Suppressor macrophage treated with lipopolysaccharide for 4 hours (primary cell): ENCODE measurements at regions not wholly inside any gene's neighbourhood (a gene's known extent, or its start where the extent isn't known, plus 50 kb on each side); places are given as distances from the start of the nearest gene placed in this dataset.

Experiments
- DNase-seq: peaks from one replicate; pipeline ENCODE4 v3.0.0-alpha.2; 2020

- DNase-seq, result peak; percentile 19
These were observed 74.6 kb upstream of the PARP11 start for GRCh38 chr12:3947781-3948180.

DNA sequence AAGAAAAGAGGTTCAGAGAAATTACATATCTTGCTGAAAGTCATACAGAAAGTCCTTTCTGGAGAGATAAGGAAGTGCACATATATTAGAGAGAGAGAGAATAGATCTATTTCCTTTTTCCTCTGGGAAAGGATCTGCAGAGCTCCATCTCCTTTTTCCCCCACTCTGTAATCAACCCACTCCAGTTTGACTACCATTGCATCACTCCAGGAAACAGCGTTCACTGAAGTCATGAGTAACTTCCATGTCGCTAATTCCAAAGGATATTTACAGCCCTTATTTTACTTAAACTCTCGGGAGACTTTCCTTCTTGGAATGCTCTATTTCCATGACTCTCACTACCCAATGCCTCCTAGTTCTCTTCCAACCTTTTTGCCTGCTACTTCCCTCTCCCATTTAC, 72.5 kb upstream of the PARP11 start:
- DNase-seq, result no peak

- no peak for DNase-seq
These were observed 71.4 kb upstream of the PARP11 start for GRCh38 chr12:3944620-3945019.

GRCh38 chr12:3938042-3938544, 64.9 kb upstream of the PARP11 start:
- no peak for DNase-seq

DNA sequence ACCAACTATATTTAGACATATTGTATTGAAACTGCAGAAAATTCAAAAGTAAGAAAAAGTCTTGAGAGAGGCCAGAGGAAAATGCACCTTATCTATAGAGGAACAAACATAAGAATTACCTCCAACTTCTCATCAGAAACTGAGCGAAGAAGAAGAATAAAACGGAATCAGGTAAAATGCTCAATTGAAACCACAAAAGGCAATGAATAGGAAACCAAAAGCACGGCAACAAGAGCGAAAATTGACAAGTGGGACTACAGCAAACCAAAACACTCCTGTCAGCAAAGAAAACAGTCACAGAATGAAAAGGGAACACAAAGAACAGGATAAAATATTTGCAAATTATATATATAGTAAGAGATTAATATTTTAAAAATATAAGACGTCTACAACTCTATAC, 61.9 kb upstream of the PARP11 start:
- DNase-seq, result no peak

DNA sequence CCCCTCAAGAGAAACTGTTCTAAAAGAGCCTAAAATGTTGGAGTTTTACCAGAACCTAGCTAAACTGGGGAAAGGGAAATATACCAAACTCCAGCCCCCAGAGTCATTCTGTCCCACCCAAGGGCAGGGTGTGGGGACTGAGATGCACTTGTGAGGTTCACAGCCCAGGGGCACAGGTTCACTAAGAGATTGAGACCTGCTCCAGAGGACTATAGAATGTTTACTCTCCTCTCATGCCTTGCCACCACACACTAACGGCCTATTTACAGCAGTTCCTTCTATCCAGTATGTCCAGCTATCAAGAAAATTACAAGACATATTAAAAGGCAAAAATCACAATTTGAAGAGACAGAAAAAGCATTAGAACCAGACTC, 60.6 kb upstream of the PARP11 start:
- no peak for DNase-seq

DNA sequence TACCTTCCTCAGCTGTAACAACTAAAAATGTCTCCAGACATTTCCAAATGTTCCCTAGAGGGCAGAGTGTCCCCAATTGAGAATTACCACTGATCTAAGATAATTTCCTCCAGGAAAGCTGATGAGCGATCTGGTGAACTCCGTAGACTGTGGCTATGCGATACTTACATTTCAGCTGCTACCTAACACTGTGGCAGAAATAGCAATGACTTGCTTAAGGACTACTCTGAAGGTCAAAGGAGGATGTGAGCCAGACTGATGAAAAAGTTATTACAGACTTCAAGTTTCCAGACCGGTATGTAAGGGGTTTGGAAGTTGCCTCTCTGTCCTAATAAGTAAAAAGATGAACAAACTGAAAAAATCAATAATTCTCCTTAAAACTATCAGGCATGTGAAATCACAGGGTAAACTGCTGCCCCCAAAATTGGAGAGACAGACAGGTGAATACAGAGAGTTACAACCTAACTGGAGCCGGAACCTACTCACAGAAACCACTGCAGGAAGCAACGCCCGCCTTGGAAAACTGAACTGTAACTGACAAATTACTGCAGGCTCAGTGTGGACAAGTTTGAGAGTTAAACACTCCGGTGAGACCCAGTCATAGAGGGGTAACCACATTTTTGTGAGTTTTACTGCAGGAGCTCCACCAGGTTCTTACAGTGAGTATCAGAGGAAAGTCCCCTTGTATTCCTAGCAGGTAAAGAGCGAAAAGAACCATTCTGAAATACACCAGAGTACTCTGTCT, 60.0 kb upstream of the PARP11 start:
- DNase-seq, result no peak

DNA sequence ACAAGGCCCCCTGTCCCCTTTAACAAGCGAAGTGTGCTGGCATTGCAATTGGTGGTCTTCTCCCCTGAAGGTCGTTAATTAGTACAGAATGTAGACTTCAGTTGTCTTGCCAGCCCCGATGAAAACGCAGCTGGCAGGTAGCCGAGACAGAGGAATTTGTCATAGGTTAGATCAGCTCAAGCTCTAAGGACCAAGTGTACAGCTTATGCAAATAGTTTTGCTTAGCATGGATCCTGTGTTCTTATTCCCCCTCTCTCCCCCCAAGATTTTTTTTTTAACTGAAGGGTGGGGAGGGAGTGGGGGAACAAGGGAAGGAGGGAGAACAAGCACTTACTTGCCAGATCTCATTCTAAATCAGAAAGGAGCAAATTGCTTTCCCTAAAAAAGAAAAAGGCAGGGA, 58.6 kb upstream of the PARP11 start:
- no peak for DNase-seq

DNA sequence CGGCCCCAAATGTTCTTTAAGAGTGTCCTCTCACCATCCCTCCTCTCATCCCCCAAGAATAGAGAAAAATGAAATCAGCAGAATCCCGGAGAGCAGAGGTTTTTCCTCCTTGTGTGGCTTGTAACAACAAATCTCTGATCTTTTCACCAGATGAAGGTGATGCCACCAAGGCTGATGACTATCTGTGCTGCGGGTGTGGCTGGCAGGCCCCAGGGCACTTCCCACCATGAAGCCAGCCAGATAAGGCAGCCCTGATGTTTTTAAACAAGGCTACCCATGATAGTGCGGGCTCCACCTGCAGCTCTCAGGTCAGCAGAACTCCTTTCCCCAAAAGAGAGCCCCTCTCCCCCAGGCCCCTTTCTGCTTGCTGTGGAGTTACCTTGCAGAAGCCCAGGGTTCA, 58.0 kb upstream of the PARP11 start:
- no peak for DNase-seq

DNA sequence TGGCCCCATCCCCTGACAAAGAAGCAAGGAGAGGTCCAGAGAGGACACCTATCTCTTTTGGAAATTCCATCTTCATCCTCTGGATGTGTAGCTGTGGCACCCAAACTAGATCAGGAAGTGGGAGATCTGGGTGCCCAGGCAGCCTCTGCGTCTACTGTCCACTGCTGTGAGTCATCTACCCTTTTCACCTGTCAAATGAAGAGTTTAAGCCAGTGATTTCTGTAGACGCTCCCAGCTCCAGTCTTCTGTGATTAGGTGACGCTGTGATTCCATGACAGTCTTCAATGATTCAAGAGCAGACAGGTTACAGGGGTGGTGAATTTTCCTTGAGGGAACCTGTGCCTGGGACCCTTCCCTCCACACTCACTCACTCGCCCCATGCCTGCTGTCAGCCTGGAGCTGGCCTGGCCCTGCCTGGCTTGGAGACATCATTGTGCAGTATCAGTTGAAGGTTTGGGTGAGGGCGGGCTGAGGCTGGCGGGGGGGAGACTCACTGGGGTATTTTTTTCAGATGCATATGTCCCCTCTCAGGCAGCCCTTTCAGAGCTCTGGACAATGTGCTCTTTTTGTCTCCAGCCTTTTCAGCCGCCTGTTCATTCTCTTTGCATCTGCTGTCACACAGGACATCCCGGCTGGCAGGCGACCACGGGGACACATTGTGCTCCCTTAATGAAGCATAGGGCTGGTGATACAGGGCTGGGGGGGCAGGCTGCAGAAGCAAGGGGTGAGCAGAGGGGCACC, 56.8 kb upstream of the PARP11 start:
- no peak for DNase-seq

GRCh38 chr12:3928538-3929184, 55.5 kb upstream of the PARP11 start:
- no peak for DNase-seq

GRCh38 chr12:3925621-3926020, 52.4 kb upstream of the PARP11 start:
- DNase-seq, result no peak

DNA sequence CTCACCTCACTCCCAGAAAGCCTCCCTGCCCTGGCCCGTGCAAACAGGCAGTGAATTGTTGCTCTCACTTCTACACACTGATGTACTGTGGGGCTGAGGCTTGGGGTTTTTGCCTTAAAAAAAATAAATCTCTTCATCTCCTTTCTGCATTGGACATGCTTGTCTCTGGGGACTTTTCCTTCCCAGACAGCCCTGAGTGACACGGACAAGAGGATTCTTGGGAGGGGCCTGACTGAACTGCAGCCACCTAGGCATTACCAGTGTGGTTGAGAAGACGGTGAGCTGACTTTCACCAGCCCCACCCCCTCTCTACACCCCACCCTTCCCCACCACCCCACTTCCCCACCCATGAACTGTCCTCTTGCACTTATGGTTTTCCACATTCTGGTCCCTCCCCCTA, 51.6 kb upstream of the PARP11 start:
- DNase-seq, result no peak

- no peak for DNase-seq
These were observed 49.8 kb upstream of the PARP11 start for GRCh38 chr12:3923021-3923420.
